ENCODE measurements at regions not wholly inside any gene's neighbourhood (a gene's known extent, or its start where the extent isn't known, plus 50 kb on each side); places are given as distances from the start of the nearest gene placed in this dataset.

DNA sequence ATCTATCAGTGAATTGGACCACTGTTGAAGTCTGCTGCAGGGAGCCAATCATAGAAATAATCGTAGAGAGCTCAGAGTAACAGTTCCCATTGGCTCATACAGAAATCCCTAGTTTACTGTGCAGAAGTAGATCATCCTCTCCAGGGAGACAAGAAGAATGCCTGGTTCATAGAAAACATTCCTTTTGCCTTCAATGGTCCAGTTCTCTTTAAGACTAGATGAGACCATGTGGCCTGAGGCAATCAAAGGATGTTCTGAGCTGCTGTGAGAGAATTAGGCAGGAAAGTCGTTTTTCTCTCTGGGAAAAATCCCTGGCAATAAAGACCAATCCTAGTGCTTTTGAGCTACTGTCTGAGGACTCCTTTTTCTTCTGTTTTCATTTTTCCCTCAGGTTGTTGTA, 208.4 kb downstream of the CENPW start:
- DNase-seq: no peak
- ChIA-PET POLR2A (no interaction called here), CTCF (interaction anchor here (0.6 kb wide), 1 partner anchor 1694 kb away, joined by 3 read pairs; no protein-coding TSS in a partner anchor)

DNA sequence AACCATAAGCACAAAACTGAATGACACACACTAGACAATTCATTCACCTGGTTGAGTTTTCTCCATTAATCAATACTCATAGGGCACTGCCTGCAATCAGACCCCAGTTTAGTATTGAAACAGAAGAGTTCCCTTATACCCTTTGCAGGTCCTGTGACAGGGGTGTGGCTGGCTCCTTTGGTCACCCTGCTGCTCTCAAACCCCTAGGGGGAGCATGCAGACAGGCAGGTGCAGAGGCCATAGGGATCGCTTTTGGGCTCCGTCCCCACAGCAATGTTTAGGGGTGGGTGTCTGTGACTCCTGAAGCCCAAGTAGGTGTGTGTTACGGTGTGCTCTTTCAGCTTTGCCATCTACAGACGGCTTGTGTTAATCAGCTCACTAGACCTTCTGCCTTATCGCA, 210.4 kb downstream of the CENPW start:
- Mint-ChIP-seq H3K27me3 (no peaks in the 10 kb centered on the region), H3K36me3 (ENCODE audit: low read depth) (no peaks in the 10 kb centered on the region), H3K9me3 (ENCODE audit: low read depth) (no peaks in the 10 kb centered on the region), H3K4me1 (no peaks in the 10 kb centered on the region), H3K4me3 (no peak overlapping the region), H3K27ac (no peak overlapping the region)
- ChIA-PET CTCF (no interaction called here), POLR2A (no interaction called here)
- no peak for ATAC-seq
- intact Hi-C loops (cut with DNase I, micrococcal nuclease): no loop called here
- no peak for DNase-seq

More for the DNA sequence above, 208.4 kb downstream of the CENPW start:
- H3K27me3 Mint-ChIP-seq: no peaks in the 10 kb centered on the region
- intact Hi-C loops (cut with DNase I, micrococcal nuclease): no loop called here
- no peak for ATAC-seq
- H3K36me3 Mint-ChIP-seq (ENCODE audit: low read depth): no peaks in the 10 kb centered on the region
- no peak overlapping the region for H3K27ac Mint-ChIP-seq
- no peaks in the 10 kb centered on the region for H3K4me1 Mint-ChIP-seq
- H3K4me3 Mint-ChIP-seq: no peak overlapping the region
- no peaks in the 10 kb centered on the region for H3K9me3 Mint-ChIP-seq (ENCODE audit: low read depth)

DNA sequence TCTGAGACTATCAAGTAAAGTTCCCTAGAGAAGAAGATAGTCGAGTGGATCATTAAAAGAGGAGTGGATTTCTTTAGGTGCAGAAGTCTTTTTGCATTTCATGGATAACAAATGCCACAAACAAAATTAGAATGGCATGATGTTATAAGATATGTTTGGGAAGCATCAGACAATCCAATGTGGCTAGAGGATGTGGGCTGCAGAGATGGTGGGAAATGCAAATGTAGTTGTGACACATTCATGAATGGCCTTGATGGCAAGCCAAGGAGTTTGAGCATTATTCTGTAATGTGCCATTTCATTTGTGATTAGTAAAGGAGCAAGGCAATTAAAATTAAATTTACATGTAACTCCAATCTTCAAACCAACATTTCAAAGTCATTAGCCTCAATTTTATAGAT, 211.9 kb downstream of the CENPW start:
- Mint-ChIP-seq H3K27ac (no peak overlapping the region), H3K4me3 (no peak overlapping the region), H3K4me1 (no peaks in the 10 kb centered on the region), H3K36me3 (ENCODE audit: low read depth) (no peaks in the 10 kb centered on the region), H3K9me3 (ENCODE audit: low read depth) (no peaks in the 10 kb centered on the region), H3K27me3 (no peaks in the 10 kb centered on the region)
- intact Hi-C loops (cut with DNase I, micrococcal nuclease): no loop called here
- ChIA-PET CTCF (no interaction called here), POLR2A (no interaction called here)
- DNase-seq: no peak
- no peak for ATAC-seq

DNA sequence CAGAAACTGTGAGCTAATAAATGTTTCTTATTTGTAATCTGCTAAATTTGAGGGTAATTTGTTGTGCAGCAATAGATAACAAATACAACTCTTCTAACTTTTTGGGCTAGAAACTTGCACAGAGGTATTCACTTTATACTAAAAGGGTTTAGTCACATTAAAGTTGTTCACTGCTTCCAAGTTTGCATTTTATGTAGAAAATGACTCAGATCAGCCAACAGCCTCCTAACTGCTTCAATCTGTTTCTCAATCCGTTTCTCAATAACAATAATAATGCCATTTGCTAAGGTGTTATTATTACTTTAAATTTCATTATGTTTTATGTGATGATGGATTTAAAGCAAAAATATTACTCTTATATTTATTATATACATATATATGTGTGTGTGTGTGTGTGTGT, 213.9 kb downstream of the CENPW start:
- no peak for ATAC-seq
- no peaks in the 10 kb centered on the region for H3K27me3 Mint-ChIP-seq
- ChIA-PET CTCF (no interaction called here), POLR2A (no interaction called here)
- no peaks in the 10 kb centered on the region for H3K9me3 Mint-ChIP-seq (ENCODE audit: low read depth)
- no peak for DNase-seq
- no peak overlapping the region for H3K4me3 Mint-ChIP-seq
- H3K27ac Mint-ChIP-seq: no peak overlapping the region
- no peaks in the 10 kb centered on the region for H3K36me3 Mint-ChIP-seq (ENCODE audit: low read depth)
- intact Hi-C loops (cut with DNase I, micrococcal nuclease): no loop called here
- H3K4me1 Mint-ChIP-seq: no peaks in the 10 kb centered on the region

DNA sequence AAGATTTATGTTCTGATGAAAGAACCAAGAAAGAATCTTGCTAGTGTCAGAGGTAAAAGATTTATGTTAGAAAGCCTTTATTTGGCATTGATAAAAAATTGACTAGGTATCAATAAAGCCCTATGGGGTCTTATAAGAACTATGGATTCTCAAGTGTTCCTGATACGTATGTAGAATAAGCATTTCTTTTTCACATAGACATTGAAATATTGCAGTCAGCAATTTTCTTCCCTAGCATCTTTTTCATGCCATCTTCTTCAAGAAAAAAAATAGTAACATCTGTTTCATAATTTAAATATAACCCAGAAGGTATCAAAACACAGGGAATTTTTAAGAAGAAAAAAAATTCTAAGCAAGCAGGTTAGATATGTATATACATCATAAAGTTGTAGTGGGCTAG, 230.6 kb downstream of the CENPW start:
- ATAC-seq: no peak
- intact Hi-C loops (cut with DNase I, micrococcal nuclease): no loop called here
- POLR2A ChIA-PET: no interaction called here

DNA sequence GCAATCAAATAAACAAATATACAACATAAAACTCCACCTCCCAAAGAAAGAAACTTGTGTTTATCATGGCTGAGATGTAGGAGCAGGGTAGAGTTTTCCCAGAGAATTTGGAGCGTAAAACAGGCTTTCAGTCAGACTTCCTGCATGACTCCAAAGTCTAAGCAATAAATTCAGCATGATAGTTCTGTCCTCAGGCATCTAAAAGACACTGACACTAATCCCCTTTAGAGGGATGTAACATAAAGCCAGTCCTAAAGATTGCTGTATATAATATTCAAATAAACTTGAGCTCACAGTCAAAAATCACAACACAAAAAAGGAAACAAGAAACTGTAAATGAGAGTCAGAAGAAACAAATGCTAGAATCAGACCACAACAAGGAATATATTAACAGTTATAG, 234.4 kb downstream of the CENPW start:
- no peaks in the 10 kb centered on the region for H3K9me3 Mint-ChIP-seq (ENCODE audit: low read depth)

More for the DNA sequence above, 230.6 kb downstream of the CENPW start:
- H3K9me3 Mint-ChIP-seq (ENCODE audit: low read depth): no peaks in the 10 kb centered on the region
- CTCF ChIA-PET: no interaction called here
- H3K4me1 Mint-ChIP-seq: no peaks in the 10 kb centered on the region
- no peak overlapping the region for H3K4me3 Mint-ChIP-seq
- no peaks in the 10 kb centered on the region for H3K36me3 Mint-ChIP-seq (ENCODE audit: low read depth)
- H3K27ac Mint-ChIP-seq: no peak overlapping the region
- no peak for DNase-seq
- H3K27me3 Mint-ChIP-seq: no peaks in the 10 kb centered on the region

DNA sequence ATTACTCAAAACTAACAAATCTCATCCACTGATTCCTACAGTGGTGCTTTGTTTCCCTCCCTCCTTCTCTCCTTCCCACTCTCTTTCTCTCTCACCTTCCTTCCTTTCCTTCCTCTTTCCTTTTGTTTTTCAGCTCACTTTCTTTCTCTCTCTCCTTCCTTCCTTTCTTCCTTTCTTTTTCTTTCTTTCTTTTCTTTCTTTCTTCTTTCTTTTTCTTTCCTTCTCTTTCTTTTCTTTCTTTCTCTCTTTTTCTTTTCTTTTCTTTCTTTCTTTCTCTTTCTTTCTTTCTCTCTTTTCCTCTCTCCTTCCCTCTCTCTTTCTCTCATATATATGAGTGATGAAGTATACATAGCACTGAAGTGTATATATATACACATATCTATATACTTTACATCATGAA, 241.4 kb downstream of the CENPW start:
- H3K27ac Mint-ChIP-seq: no peak overlapping the region
- no peaks in the 10 kb centered on the region for H3K4me1 Mint-ChIP-seq
- no peaks in the 10 kb centered on the region for H3K27me3 Mint-ChIP-seq
- POLR2A ChIA-PET: no interaction called here
- H3K36me3 Mint-ChIP-seq (ENCODE audit: low read depth): no peaks in the 10 kb centered on the region
- no peak overlapping the region for H3K4me3 Mint-ChIP-seq
- intact Hi-C loops (cut with DNase I, micrococcal nuclease): no loop called here
- CTCF ChIA-PET: no interaction called here
- DNase-seq (no peak), ATAC-seq (no peak)
- H3K9me3 Mint-ChIP-seq (ENCODE audit: low read depth): no peaks in the 10 kb centered on the region

More for the DNA sequence above, 234.4 kb downstream of the CENPW start:
- no peak for DNase-seq
- no peak for ATAC-seq
- Mint-ChIP-seq H3K27ac (no peak overlapping the region), H3K27me3 (no peaks in the 10 kb centered on the region), H3K36me3 (ENCODE audit: low read depth) (no peaks in the 10 kb centered on the region), H3K4me3 (no peak overlapping the region), H3K4me1 (no peaks in the 10 kb centered on the region)
- ChIA-PET CTCF (no interaction called here), POLR2A (no interaction called here)
- intact Hi-C loops (cut with DNase I, micrococcal nuclease): no loop called here

DNA sequence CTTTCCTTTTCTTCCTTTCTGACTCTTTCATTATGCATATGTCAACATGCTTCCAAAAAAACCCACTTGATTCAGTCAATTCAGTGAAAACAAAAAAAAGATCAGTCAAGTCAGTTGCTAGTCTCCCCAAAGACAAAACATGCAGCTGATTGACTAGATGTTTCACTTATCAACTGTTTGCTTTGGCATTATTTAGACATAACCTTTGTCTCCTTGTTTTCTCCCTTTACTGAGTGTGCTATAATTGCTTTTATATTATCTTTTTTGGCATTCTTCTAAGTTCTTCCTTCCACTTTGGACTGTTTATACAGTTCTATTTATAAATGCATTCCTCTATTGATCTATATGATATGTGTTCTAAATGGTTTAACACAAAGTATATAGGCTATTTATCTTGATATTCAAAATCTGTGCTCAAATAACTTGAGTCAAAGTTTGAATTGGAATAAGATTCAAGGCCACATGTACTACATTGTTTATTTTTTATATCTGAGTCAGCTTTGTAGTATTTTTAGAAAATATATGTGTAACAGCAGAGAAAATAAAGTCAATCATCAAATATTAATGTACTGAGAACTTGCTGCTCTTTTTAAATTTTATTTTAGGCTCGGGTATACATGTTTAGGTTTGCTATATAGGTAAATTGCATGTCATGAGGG, 260.5 kb downstream of the CENPW start:
- CTCF ChIA-PET: no interaction called here
- intact Hi-C loops (cut with DNase I, micrococcal nuclease): no loop called here
- Mint-ChIP-seq H3K36me3 (ENCODE audit: low read depth) (no peaks in the 10 kb centered on the region), H3K27ac (no peak overlapping the region), H3K27me3 (peaks cover 2% of the 10 kb centered on the region), H3K9me3 (ENCODE audit: low read depth) (peaks cover 2% of the 10 kb centered on the region), H3K4me1 (no peaks in the 10 kb centered on the region), H3K4me3 (no peak overlapping the region)
- ATAC-seq: no peak
- DNase-seq: no peak
- POLR2A ChIA-PET: no interaction called here

DNA sequence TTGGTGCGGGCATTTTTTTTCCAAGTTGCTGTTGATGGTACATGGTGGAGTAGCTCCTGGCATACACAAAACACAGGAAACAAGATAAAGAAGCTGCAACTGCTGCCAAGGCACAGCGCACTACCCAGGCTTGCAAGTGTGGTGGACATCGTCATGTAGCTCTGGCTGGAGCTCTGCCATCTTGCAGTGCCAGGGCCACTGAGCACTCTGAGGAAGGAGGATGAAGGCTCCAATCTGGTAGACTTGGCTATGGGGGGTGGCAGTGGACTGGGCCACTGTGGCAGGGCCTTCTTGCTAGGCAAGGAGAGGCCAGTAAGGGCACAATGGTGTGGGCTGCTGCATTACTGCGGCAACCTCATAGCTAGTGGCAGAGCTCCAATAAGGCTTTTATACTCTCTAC, 263.5 kb downstream of the CENPW start:
- no peaks in the 10 kb centered on the region for H3K36me3 Mint-ChIP-seq (ENCODE audit: low read depth)
- H3K27ac Mint-ChIP-seq: no peak overlapping the region
- H3K4me3 Mint-ChIP-seq: no peak overlapping the region
- DNase-seq (no peak), ATAC-seq (no peak)
- H3K27me3 Mint-ChIP-seq: peaks cover 2% of the 10 kb centered on the region
- peaks cover 5% of the 10 kb centered on the region for H3K9me3 Mint-ChIP-seq (ENCODE audit: low read depth)
- ChIA-PET POLR2A (no interaction called here), CTCF (no interaction called here)
- H3K4me1 Mint-ChIP-seq: no peaks in the 10 kb centered on the region
- intact Hi-C loops (cut with DNase I, micrococcal nuclease): no loop called here

DNA sequence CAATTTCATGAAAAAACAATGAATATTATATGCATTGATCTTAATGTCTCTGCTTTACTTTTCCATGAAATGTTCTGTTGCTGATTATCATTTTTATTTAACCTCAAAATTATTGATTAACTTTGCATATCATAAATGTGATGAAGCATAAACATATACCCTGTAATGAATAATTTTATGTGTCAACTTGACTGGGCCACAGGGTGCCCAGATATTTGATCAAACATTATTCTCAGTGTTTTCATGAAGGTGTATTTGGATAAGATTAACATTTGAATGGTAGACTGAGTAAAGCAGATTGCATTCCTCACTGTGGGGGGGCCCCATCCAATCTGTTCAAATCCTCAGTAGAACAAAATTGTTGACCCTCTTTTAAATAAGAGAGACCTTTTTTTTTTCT, 265.2 kb downstream of the CENPW start:
- H3K36me3 Mint-ChIP-seq (ENCODE audit: low read depth): no peaks in the 10 kb centered on the region
- no peak overlapping the region for H3K27ac Mint-ChIP-seq
- H3K4me1 Mint-ChIP-seq: no peaks in the 10 kb centered on the region
- peaks cover 7% of the 10 kb centered on the region for H3K9me3 Mint-ChIP-seq (ENCODE audit: low read depth)
- peaks cover 2% of the 10 kb centered on the region for H3K27me3 Mint-ChIP-seq
- DNase-seq: no peak
- H3K4me3 Mint-ChIP-seq: no peak overlapping the region
- ChIA-PET POLR2A (no interaction called here), CTCF (no interaction called here)
- intact Hi-C loops (cut with DNase I, micrococcal nuclease): no loop called here
- ATAC-seq: no peak

DNA sequence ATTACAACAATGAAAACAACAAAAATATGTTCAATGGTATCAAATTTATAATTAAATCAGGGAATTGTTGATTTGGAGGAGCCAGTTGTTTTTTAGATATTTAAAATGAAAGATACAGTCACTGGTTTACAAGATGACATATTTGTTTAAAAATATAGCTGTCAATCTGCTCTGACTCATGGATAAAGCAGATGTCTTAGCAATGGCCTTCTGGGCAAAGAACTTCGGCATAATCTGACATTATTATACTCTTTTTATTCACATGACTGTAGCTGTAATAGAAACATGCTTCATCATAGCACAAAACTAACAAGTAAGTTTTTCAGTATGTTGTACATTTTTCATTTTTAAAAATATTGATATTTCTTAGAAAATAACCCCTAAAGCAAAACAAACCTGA, 267.4 kb downstream of the CENPW start:
- Mint-ChIP-seq H3K36me3 (ENCODE audit: low read depth) (no peaks in the 10 kb centered on the region), H3K4me3 (no peak overlapping the region), H3K9me3 (ENCODE audit: low read depth) (peaks cover 10% of the 10 kb centered on the region), H3K27ac (no peak overlapping the region), H3K4me1 (no peaks in the 10 kb centered on the region), H3K27me3 (no peaks in the 10 kb centered on the region)
- POLR2A ChIA-PET: no interaction called here
- DNase-seq (no peak), ATAC-seq (no peak)
- intact Hi-C loops (cut with DNase I, micrococcal nuclease): no loop called here
- CTCF ChIA-PET: interaction anchor here (1.1 kb wide), 1 partner anchor 130 kb away, joined by 3 read pairs; no protein-coding TSS in a partner anchor

DNA sequence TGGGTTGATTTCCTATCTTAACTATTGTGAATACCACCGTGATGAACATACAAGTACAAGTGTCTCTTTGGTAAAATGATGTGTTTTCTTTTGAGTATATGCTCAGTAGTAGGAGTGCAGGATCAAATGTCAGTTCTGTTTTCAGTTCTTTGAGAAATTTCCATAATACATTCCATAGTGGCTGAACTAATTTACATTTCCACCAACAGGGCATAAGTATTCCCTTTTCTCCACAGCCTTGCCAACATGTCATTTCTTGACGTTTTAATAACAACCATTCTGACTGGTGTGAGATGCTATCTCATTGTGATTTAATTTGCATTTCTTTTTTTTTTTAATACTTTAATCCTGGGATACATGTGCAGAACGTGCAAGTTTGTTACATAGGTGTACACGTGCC, 268.8 kb downstream of the CENPW start:
- peaks cover 12% of the 10 kb centered on the region for H3K9me3 Mint-ChIP-seq (ENCODE audit: low read depth)
- no peak overlapping the region for H3K27ac Mint-ChIP-seq
- ChIA-PET POLR2A (no interaction called here), CTCF (no interaction called here)
- no peaks in the 10 kb centered on the region for H3K4me1 Mint-ChIP-seq
- no peak overlapping the region for H3K4me3 Mint-ChIP-seq
- intact Hi-C loops (cut with DNase I, micrococcal nuclease): no loop called here
- H3K36me3 Mint-ChIP-seq (ENCODE audit: low read depth): no peaks in the 10 kb centered on the region
- no peak for DNase-seq
- no peak for ATAC-seq
- H3K27me3 Mint-ChIP-seq: no peaks in the 10 kb centered on the region

All from activated CD4-positive, alpha-beta T cell treated with anti-CD3 and anti-CD28 coated beads for 36 hours (primary cell).